ENCODE measurements at regions not wholly inside any gene's neighbourhood (a gene's known extent, or its start where the extent isn't known, plus 50 kb on each side); places are given as distances from the start of the nearest gene placed in this dataset.
"Not testable (repeated sequence)": the region's sequence is repeated elsewhere in the genome, so short reads cannot be mapped to it uniquely, and the experiment has no call there.

DNA sequence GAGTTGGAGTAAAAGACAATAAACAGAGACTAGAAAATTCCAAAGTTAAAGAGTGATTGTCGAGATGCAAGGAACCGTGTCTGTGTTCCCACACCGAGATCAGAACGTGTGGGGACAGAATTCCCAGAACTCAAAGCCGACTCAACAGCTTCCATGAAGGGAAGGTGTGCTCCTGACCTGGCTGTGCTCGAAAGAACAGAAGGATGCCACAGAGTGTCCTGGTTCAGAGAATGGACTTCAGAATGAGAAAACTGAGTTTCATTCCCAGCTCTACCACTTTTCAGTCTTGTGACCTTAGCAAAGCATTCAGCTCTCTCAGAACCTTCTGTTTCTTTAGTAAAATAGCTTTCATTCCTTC lies 420.0 kb upstream of the SLC30A5 start:
- no peak for FAIRE-seq

DNA sequence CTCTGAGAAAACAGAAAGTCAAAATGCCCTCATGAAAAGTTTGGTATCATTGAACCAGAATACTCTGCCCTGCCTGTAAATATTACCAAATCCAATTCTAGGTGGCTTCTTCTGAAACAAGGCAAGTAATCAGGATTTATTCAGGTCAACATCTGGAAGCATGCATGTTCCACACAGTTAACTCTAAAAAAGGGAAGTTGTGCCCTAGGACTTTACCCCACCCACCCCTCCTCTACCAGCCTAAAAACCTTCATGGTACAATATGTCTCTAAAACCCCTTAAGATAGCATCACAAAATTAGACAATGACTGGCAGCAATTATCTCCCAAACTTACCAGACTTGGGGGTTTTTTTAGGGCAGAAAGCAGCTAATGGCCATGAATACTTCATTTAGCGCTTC lies 414.8 kb upstream of the SLC30A5 start:
- no peak for FAIRE-seq

DNA sequence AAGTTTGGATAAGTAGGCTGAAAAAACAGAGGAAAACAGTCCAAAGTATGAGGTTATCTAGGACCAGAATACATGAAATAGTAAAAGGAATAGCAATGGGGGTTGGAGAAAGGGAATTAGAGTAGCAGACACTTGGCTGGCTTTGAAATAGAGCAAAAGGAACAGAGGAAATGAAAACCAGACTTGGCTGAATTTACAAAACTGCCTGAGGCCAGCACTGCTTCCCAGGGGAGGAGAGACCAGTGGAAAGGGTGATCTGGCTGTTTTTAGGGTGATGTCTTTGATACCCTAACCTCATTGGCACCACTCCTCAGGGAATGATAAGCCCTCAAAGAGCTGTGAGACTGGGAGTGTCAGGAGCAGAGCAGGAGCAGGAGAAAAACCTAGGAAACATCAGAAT lies 413.4 kb upstream of the SLC30A5 start:
- FAIRE-seq: no peak

DNA sequence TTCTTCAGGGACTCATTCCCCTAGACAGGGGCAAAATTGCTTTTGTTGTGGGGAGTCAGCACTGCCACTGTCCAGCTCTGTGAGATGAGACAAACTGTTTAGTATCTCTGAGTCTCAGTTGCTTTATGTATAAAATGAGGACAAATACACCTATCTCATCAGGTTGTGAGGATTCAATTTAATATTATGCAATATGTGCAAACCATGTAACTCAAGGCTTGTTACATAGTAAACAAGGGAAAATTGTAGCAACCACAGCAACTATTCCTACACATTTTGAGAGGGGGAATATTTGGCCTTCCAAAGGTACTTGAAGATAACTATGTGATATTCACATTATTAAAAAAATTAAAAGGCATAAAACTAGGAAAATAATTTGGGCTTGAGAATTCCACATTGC lies 411.9 kb upstream of the SLC30A5 start:
- no peak for FAIRE-seq

DNA sequence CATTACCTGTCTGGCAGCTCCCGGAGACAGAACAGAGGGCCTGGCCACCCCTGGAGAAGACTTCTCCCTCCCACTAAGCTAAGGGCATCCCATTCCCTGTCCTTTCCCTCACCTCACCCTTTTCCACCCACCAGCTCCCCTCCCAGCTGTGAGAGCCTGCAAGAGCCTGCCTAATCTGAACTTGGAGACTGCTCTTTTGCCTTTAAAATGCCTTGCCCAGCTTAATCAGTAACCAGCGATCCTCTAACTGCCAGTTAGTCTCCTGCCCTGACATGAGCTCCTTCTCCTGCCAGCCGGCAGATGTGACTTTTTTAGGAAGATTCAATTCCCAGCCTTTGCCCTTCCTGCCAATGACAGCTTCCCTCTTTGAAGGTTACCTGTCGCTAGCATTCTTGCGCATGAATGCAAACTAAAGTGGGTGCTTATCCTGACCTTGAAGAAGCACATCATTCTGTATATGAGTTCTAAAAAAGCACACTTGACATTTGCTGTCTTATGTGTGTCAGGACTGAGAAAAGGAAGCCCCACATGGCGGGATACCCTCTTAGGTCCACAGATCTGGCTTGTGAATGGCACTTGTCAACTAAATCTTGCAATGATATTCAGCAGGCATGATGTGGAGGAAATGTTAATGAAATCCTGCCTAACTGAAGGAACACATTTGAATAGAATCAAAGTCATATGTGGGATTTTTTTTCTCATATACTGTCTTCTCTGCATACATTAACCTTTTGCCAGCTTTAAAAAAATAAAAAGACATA lies 411.2 kb upstream of the SLC30A5 start:
- FAIRE-seq: no peak

DNA sequence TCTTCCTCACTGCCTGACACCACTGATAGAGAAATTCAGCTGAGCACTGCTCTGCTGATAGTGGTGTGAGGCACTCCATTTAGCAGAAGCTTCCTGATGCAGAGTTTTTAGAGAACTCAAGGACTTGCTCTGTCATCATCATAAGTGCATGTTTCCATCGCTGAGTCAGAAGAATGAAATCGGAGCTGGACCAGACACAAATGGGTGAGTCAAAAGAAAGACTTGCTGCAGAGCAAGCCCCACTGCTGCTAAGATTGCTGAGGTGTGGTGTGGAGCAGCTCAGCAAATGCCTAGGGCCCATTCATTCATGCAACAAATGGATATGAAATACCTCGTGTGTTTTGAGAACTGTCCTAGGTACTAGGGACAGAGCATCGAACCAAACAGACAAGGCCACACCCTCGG lies 410.2 kb upstream of the SLC30A5 start:
- FAIRE-seq: no peak

DNA sequence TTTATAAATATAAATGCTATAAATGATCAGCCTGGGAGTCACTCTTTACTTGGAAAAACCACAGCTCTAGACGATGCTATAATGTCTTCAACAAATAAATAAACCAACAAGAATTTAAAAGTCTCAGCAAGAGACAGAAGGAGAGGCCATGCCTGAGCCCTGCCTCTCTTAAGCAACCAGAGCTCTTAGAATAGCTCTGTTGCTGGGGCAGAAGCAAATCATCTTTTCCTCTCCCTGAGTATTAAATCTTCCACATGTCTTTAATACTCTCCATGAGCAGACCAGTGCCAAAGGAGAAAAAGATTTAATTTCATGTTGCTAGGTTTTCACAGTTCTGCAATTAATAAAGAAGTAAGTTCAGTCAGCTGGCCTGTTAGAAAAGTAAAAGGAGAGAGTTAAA lies 408.0 kb upstream of the SLC30A5 start:
- no peak for FAIRE-seq

DNA sequence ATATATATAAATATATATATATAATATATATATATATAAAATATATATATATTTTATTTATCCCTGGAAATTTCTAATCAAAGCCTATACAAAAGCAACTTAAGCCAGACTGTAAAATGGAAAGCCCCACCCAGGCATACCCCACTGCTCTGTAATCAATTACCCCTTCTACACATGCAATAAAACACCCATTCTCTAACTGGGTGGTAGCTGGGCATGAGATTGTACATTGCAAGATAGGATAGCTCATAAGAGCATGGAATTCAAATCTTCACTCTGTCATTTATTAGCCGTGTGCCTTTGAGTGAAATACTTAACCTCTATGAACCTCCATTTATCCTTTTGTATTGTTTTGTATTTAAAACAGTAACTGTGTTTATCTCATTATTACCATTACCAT lies 405.3 kb upstream of the SLC30A5 start:
- no peak for FAIRE-seq

DNA sequence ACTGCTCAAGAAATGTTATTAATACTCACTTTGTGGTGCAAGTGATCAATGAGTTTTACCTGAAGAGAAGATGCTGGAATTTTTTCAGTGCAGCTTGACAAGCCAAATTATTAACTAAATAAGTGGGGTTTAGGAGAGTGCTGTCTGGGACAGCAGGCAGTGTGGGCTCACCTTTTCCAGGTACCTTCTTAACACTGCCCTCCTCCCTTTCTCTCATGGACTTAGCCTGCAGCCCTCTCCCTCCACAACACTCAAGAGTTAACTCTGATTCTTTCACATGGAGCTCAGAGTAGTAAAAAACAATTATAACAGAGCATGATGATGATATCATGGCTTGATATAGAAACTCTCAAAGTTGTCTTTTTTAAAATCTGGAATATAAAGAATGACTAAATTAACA lies 404.8 kb upstream of the SLC30A5 start:
- FAIRE-seq: no peak

DNA sequence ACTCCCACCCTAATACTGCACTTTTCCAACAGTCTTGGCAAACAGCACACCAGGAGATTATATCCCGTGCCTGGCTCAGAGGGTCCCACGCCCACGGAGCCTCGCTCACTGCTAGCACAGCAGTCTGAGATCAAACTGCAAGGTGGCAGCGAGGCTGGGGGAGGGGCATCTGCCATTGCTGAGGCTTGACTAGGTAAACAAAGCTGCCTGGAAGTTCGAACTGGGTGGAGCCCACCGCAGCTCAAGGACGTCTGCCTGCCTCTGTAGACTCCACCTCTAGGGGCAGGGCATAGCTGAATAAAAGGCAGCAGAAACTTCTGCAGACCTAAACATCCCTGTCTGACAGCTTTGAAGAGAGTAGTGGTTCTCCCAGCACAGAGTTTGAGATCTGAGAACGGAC lies 401.9 kb upstream of the SLC30A5 start:
- not testable (repeated sequence) for FAIRE-seq

DNA sequence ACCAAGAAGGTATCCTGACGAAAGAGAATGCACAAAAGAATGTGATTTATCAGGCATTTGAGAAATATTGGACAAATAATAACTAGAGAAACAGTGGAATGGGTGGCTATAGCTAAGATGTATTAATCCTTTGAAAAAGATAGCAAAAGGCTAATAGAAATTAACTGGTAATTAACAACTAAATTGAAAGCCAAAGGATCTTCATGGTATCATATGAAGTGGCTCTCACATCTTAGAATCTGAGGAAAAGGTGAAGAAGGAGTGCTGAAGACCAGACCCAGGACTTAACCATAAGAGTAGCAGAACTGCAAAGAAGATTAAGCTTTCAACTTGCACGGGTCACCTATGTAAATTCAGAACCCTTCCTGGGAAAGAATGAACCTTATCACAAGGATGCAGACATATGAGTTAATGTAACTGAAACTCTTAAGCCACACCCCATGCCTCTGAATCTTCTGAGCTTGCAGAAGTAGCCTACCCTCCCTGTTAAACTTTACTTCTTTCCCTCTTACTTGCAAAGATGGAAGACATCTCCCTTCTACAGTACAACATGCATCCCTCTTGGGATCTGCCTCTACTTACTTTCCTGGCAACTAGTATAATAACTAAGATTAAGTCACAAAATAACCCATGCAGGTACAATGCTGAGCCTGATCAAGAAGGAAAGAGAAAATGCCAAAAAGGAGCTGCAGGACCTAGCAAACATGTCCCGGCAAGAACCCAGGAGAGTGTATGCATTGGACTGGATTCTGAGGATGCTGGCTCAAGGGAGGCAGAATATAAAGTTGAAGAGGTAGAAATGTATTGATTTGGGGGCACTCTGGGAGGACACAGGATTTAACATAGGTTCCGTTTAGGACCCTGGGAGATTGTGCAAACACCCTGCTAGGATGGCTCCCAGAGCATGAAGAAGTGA lies 395.5 kb upstream of the SLC30A5 start:
- FAIRE-seq: no peak

DNA sequence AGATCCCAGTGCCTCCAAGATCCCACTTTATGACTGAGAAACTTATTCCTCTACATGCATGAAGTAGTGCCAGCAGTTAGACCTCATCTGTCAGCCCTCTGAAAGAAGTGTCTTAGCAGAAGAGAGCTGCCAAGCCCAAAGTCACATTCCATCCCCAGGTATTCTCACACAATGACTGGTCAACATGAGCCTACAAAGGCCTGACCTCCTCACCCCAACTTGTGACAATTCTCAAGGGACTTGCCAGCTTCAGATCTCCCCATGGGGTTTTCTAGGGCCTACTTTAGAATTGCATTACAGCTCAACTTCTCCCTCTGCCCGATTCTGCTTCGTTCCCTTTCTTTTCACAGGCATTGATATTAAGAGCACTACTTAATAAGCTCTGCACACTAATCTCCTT lies 393.8 kb upstream of the SLC30A5 start:
- no peak for FAIRE-seq

DNA sequence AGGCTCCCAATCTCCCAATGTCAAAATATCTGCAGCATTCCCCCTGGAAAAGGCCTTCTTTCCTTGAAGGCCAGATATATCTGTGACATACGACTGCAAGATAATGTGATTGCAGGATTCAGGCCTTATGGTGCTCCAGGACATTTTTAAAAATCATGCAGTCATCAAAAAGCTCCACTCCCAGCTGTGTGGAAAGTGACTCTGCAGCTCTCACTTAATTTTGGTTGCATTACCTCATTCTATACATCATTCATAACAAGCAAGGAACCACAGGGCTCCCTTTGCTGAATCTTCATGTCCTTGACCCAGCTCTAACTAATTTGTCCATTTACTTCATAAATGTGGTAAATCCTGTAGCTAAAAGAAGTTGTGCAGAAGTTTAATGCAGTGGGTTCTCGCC lies 386.2 kb upstream of the SLC30A5 start:
- no peak for FAIRE-seq

DNA sequence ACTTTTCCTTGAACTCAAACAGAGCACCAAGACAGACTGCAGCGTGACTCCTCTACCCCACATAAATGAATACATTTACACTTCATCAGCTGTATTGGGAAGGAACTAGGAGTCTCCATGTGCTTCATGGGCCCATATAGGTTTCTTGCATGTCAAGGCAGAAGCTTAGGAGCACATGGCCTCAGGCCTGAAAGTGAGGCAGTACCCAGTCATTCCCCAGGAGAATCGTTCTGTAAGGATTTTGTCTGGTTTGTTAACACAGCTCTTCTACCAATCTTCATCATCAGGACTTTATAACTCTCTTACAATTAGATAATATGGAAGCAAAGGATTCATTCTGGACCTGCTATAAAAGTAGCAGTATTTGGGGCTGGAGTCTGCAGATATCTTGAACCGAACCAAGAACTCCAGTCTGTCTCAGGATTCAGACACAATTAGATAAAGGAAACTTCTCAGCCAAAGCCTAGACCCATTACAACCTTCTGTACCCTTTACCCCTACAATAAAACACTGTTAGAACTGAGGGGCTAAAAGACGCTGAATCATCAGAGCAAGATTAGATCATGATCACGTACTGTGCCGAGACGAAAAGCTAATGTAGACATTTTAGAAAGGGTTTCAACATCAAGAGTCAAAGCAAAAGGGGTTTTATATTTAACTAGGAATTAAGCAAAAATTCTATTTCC lies 385.5 kb upstream of the SLC30A5 start:
- FAIRE-seq: no peak

DNA sequence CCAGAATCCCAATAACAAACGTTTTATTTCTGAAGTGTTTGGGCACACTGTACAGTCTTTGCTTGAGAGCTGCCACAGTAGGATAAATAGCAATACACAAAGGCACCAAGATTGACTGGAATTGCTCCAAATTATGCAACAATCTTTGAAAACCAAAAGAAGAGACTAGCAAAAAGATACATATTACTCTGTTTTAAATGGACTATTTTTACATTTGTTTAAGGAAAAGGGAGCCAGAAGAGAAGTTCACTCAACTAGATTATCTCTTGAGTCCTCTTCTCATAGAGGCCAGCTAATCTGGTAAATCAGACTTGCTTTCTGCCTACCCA lies 385.0 kb upstream of the SLC30A5 start:
- no peak for FAIRE-seq

DNA sequence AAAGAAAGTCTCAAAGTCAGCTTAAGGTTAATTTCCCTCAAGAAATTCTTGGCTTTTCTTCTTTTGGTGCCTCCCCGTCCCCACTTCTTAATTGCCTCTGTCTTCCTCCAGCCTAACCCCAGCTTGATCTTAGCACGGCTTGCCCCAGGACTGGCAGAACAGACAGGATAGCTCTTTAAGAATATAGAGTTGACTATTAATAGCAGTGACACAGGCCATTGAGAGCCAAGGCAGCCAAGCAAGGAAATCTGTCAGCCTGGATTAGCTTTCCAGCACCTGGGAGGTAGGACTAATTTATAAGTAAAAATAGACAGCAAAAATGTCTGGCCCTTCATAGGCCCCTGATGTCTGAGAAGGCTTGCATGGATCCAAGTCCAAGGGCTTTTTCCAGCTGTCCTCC lies 384.6 kb upstream of the SLC30A5 start:
- FAIRE-seq: no peak

DNA sequence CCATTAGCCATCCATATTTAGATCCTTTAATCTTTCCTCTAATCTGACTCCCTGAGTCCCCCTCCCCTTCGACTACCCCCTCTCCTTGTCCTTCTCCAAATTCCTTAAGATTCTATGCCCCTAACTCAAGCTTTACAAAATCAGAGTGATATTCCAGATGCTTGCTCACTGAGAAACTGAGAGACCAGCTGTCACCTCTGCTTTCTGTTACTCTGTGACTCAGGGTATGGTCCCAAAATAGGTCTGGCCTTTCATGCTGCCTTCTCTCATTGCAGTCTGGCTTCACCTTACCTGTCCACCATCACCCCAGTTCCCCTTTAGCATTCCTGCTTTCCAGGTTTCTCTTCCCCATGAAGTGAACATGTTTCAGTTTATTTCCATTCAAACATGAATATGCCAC lies 383.3 kb upstream of the SLC30A5 start:
- FAIRE-seq: no peak

DNA sequence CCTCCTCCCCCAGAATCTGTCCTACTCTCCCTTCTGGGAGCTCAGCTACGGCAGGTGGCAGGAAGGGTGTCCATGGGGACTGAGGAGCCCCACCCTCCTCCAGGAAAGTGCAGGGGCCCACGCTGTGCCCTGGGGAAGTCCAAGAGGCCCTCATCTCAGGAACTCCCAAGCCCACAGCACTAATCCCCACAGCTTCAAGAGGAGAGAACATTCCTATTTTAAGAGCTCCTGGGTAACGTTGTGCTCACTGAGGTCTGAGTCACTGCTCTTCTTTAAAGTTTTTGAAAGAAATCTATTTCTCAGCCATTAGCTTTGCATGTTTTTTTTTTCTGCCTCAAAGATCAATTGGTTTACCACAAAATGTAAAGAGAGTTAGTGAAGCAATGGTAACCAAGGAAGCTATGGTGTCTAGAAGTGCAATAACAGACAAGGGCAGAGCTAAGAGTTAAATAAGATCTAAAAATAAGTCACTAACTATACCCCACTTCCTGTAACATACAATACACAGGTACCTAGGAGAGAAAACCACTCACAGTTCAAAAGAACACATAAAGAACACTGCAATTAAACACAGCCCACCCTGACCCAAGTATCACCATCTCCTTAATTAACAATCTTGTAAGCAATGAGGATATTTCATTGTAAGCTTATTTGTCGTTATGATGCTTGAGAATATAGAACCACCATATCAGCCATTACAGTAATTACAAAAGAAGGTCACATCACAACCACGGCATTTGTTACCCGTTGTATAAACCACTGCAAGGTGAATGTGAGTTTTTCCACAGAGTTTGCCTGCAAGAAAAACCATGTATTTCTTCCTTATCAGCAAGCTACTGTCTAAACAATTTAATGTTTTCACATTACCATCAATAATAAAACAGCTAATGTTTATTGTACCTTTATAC lies 382.3 kb upstream of the SLC30A5 start:
- no peak for FAIRE-seq

DNA sequence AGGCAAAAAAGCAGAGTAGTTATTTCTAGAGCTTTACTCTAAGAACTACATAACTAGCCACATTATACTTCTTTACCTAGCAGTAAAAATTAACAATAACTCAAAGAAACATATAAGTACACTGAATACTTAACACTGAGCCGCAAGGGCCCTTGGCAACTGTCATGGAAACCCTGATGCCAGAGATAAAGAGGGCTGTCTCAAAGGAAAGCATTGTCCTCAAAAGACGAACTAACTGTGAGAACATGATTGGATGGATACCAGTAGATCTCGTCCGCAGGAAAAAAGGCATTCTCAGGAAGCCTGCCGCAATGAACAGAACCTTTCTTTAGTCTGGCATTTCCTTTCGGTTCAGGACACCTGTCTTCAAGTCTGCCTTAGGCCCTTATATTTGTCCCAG lies 379.0 kb upstream of the SLC30A5 start:
- FAIRE-seq: no peak

DNA sequence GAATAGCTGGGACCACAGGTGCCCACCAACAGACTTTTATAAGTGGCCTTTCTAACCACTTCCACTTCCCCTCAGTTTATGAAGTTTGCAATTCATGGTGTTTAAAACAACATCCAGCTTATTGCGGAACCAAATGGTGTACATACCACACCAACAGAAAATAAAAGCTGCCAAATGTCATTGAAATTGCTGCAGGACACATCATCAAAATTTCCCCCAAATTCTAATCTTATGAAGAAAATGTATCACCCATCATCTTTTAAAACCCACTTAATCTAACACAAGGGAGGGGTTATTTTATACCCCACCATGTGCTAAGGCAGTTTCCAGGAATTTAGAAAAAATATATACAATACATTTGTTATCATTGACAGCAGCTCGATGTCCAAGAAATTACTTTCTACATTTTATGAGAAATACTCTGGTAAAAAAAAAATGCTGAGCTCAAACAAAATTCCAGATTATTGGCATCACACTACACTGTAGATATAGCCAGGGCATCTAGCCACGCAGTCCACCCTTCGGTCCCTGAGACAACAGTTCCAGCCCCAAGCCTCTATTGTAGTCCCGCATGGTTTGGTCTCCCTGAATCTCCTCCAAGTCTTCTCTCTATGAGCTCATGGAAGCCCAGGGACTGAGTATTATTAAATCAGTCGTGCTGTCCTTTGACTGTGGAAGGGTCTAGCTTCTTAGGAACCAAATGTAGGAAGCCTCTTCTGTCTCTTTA lies 372.8 kb upstream of the SLC30A5 start:
- FAIRE-seq: no peak

DNA sequence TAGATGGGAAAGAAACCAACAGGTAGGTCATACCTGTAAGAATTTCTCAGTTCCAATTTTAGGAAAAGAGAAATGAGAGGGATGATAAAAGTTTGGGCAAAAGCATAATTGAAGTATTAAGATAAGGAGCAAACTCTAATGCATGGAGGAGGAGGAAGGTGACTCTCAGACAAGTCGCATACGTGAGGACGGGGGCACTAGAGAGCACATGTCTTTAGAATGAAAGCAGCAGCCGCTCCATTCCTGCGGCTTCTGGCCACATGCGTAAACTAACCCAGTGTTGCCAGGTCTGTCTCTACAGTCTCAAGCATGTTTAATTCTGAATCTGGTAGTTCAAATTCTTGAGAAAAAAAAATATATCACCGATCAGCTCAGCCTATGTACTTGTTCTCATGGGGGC lies 371.5 kb upstream of the SLC30A5 start:
- FAIRE-seq: no peak

Data from endometrium (tissue), 2 donors.